Panc1 (cell line): ENCODE measurements at regions not wholly inside any gene's neighbourhood (a gene's known extent, or its start where the extent isn't known, plus 50 kb on each side); places are given as distances from the start of the nearest gene placed in this dataset.

Experiments used
- ATAC-seq: fragments of 200-7000 bp; cut with Tn5 transposase; 2 replicates; pipeline ENCODE4 v1.9.1; 2020; ENCODE audit warnings: mild to moderate bottlenecking, moderate library complexity
- BruUV-seq: library from RNA; stranded (reverse); fragments of 400-500 nt; replicated peaks from 2 replicates; lab custom pipeline; 2021; lab: Mats Ljungman, UMichigan
- CTCF ChIA-PET: fragments of 300-600 bp; sonication (Branson Sonifier 250); formaldehyde crosslinking; loops from one replicate; lab custom pipeline; 2022; ENCODE audit warnings: antibody characterized with exemption; lab: Charles Lee
- POLR2A ChIA-PET: fragments of 300-600 bp; sonication (Branson Sonifier 250); formaldehyde crosslinking; loops from one replicate; lab custom pipeline; 2022; ENCODE audit warnings: antibody characterized with exemption; lab: Charles Lee
- DNase-seq: peaks from one replicate; pipeline ENCODE4 v3.0.0-alpha.2; 2010; ENCODE audit warnings: low read depth, low spot score
- H3K27ac ChIP-seq: 2 replicates; pipeline ENCODE4 v1.5.1; 2011; ENCODE audit warnings: mild to moderate bottlenecking, low read length, inconsistent platforms
- H3K27me3 ChIP-seq: fragments of 200-500 bp; sonication (Bioruptor generic); 2 replicates; pipeline ENCODE4 v1.6.0; 2014; ENCODE audit warnings: low read length, inconsistent platforms; ENCODE audit not compliant: control insufficient read depth, insufficient read depth
- H3K36me3 ChIP-seq: fragments of 200-500 bp; sonication (Bioruptor generic); 2 replicates; pipeline ENCODE4 v1.5.1; 2014; ENCODE audit warnings: inconsistent platforms, mild to moderate bottlenecking, low read length, moderate library complexity; ENCODE audit not compliant: control insufficient read depth, insufficient read depth
- H3K4me1 ChIP-seq: 2 replicates; pipeline ENCODE4 v1.5.1; 2011; ENCODE audit warnings: inconsistent platforms, mild to moderate bottlenecking, low read length, moderate library complexity; ENCODE audit not compliant: control insufficient read depth, insufficient read depth
- H3K4me3 ChIP-seq, 2 experiments: 2 replicates each; pipeline ENCODE4 v1.5.1; 2011 to 2012; ENCODE audit warnings: low read depth in 2 of 2, low read length in 2 of 2, mild to moderate bottlenecking in 2 of 2, inconsistent platforms in 1 of 2, moderate library complexity in 1 of 2
- H3K9me3 ChIP-seq: fragments of 200-500 bp; sonication (Bioruptor generic); 2 replicates; pipeline ENCODE4 v1.5.1; 2014; ENCODE audit warnings: low read depth, mild to moderate bottlenecking, inconsistent platforms, low read length, moderate library complexity; ENCODE audit not compliant: control insufficient read depth, insufficient read depth
- POLR2AphosphoS5 ChIP-seq: IDR thresholded peaks from 2 replicates; pipeline ENCODE4 v1.6.1; 2012; ENCODE audit warnings: mild to moderate bottlenecking, low read depth, low read length, moderate library complexity
- SIN3A ChIP-seq: IDR thresholded peaks from 2 replicates; pipeline ENCODE4 v1.6.1; 2012; ENCODE audit warnings: low read depth, mild to moderate bottlenecking, low read length, moderate library complexity, borderline replicate concordance; ENCODE audit not compliant: insufficient read depth
- TCF7L2 ChIP-seq: IDR thresholded peaks from 2 replicates; pipeline ENCODE4 v1.6.1; 2011; ENCODE audit warnings: mild to moderate bottlenecking, low read depth, low read length, inconsistent platforms
- in situ Hi-C: cut with HindIII; loops from 2 replicates; pipeline ENCODE4 v1.10.0; 2016; ENCODE audit warnings: low sequenced_read_pairs, low pct_unique_long_range_greater_than_20kb
- intact Hi-C: fragments of 100-400 bp; cut with micrococcal nuclease; formaldehyde crosslinking; loops from one replicate; pipeline ENCODE4 v1.10.0; 2022; ENCODE audit not compliant: unreplicated experiment
- TF ChIP-seq, protein P1 (sequence below): fragments of 450-650 bp; IDR thresholded peaks from 2 replicates; pipeline ENCODE4 v1.5.1; 2017; ENCODE audit warnings: mild to moderate bottlenecking
- TF ChIP-seq, protein P2 (sequence below), 2 experiments: IDR thresholded peaks; 2 replicates each; pipeline ENCODE4 v1.6.1; 2011 to 2012; ENCODE audit warnings: low read depth in 2 of 2, control low read depth in 1 of 2, low read length in 1 of 2, mild to moderate bottlenecking in 1 of 2, moderate library complexity in 1 of 2; ENCODE audit not compliant: insufficient read depth in 1 of 2

DNA sequence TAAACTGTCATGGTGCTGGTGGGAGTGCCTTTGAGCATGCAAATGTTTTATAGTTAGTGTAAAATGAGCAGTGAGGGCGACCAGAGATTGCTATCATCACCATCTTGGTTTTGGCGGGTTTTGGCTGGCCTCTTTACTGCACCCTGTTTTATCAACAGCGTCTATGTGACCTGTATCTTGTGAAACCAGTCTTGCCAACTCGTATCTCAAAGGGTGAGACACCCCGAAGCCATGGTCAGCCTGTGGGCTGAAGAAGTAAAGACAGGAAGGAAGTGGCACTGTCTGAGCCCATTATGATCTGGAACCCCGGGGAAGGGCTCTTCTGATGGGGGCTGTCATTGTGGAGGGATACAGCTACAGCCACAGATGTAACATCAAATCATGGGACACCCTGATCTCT lies 81.5 kb upstream of the FAM216B start:
- no peaks in the 10 kb centered on the region for H3K4me1 ChIP-seq
- no TSS peak for BruUV-seq
- ATAC-seq (no peak), DNase-seq (no peak)
- POLR2A ChIA-PET, result no interaction called here
- no peaks in the 10 kb centered on the region for H3K27me3 ChIP-seq
- in situ Hi-C loops (no loop called here), intact Hi-C loops (no loop called here)
- H3K27ac ChIP-seq, result no peak overlapping the region
- CTCF ChIA-PET, result no interaction called here
- H3K4me3 ChIP-seq, result no peak overlapping the region
- TF ChIP-seq, protein P1, sequence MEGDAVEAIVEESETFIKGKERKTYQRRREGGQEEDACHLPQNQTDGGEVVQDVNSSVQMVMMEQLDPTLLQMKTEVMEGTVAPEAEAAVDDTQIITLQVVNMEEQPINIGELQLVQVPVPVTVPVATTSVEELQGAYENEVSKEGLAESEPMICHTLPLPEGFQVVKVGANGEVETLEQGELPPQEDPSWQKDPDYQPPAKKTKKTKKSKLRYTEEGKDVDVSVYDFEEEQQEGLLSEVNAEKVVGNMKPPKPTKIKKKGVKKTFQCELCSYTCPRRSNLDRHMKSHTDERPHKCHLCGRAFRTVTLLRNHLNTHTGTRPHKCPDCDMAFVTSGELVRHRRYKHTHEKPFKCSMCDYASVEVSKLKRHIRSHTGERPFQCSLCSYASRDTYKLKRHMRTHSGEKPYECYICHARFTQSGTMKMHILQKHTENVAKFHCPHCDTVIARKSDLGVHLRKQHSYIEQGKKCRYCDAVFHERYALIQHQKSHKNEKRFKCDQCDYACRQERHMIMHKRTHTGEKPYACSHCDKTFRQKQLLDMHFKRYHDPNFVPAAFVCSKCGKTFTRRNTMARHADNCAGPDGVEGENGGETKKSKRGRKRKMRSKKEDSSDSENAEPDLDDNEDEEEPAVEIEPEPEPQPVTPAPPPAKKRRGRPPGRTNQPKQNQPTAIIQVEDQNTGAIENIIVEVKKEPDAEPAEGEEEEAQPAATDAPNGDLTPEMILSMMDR, result no peak
- no peak for TF ChIP-seq SIN3A
- TF ChIP-seq POLR2AphosphoS5, result no peak
- TF ChIP-seq TCF7L2, result no peak
- TF ChIP-seq, protein P2, sequence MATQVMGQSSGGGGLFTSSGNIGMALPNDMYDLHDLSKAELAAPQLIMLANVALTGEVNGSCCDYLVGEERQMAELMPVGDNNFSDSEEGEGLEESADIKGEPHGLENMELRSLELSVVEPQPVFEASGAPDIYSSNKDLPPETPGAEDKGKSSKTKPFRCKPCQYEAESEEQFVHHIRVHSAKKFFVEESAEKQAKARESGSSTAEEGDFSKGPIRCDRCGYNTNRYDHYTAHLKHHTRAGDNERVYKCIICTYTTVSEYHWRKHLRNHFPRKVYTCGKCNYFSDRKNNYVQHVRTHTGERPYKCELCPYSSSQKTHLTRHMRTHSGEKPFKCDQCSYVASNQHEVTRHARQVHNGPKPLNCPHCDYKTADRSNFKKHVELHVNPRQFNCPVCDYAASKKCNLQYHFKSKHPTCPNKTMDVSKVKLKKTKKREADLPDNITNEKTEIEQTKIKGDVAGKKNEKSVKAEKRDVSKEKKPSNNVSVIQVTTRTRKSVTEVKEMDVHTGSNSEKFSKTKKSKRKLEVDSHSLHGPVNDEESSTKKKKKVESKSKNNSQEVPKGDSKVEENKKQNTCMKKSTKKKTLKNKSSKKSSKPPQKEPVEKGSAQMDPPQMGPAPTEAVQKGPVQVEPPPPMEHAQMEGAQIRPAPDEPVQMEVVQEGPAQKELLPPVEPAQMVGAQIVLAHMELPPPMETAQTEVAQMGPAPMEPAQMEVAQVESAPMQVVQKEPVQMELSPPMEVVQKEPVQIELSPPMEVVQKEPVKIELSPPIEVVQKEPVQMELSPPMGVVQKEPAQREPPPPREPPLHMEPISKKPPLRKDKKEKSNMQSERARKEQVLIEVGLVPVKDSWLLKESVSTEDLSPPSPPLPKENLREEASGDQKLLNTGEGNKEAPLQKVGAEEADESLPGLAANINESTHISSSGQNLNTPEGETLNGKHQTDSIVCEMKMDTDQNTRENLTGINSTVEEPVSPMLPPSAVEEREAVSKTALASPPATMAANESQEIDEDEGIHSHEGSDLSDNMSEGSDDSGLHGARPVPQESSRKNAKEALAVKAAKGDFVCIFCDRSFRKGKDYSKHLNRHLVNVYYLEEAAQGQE (IDR thresholded peaks at IDR 0.05; ENCODE audit: insufficient read depth in 1 of 2, low read depth in 2 of 2, low read length in 1 of 2), result no peak
- no peaks in the 10 kb centered on the region for H3K9me3 ChIP-seq
- H3K36me3 ChIP-seq, result no peaks in the 10 kb centered on the region

- Histone ChIP-seq H3K27me3 (no peaks in the 10 kb centered on the region), H3K9me3 (no peaks in the 10 kb centered on the region), H3K36me3 (no peaks in the 10 kb centered on the region), H3K4me1 (no peaks in the 10 kb centered on the region), H3K4me3 (no peak overlapping the region), H3K27ac (no peak overlapping the region)
- CTCF ChIA-PET, result no interaction called here
- in situ Hi-C loops, result no loop called here
- TF ChIP-seq, protein P1, result no peak
- TF ChIP-seq POLR2AphosphoS5, result no peak
- TF ChIP-seq SIN3A, result no peak
- TF ChIP-seq, protein P2 (IDR thresholded peaks at IDR 0.05; ENCODE audit: insufficient read depth in 1 of 2, low read depth in 2 of 2, low read length in 1 of 2), result no peak
- TF ChIP-seq TCF7L2, result no peak
- POLR2A ChIA-PET, result no interaction called here
- no TSS peak for BruUV-seq
- DNase-seq, result no peak
- no peak for ATAC-seq
- intact Hi-C loops, result no loop called here
These were observed 78.7 kb upstream of the FAM216B start for GRCh38 chr13:42702716-42703115.
